HCEC 1CT (cell line): ENCODE measurements at regions not wholly inside any gene's neighbourhood (a gene's known extent, or its start where the extent isn't known, plus 50 kb on each side); places are given as distances from the start of the nearest gene placed in this dataset.
A peak's percentile ranks its signal among the peaks of the same experiment; 100 is the strongest.
"Not testable (repeated sequence)": the region's sequence is repeated elsewhere in the genome, so short reads cannot be mapped to it uniquely, and the experiment has no call there.

ENCODE experiments used
- DNase-seq: peaks from one replicate; pipeline ENCODE4 v3.0.0-alpha.2; 2017

DNA sequence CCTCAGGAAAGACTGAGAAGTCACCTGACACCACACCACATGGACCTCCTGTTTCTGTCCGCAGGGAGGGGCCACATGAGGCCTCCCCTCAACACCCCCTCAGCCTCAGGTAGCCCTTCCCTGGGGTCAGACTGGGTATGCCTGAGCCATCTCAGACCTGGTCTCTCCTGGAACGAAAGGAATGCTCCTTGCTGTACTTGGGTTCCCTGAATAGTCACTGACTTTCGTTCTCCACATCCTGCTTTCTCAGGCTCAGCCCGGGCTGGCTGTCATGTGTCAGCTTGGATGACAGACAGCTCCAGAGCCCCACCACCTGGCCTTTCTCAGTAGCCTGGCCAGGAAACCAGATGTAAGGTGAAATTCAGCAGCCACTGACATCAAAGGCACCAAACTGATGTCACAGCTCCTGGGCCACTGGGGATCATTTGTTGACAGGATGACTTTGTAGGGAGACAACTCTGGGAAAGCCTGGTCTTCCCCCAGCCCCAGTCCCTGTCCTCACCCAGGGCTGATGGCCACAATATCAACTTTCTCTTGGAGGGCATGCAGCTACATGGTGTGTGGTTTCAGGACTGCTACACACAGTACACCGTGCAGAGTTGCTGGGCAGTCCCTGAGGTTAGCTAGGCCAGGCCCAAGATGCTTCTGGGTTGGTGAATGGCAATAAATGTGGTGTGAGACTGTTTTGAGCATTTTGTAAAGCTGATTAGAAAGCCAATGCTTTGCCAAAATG is 141.4 kb upstream of the MRPS22 start:
- DNase-seq: peak; percentile 17

DNA sequence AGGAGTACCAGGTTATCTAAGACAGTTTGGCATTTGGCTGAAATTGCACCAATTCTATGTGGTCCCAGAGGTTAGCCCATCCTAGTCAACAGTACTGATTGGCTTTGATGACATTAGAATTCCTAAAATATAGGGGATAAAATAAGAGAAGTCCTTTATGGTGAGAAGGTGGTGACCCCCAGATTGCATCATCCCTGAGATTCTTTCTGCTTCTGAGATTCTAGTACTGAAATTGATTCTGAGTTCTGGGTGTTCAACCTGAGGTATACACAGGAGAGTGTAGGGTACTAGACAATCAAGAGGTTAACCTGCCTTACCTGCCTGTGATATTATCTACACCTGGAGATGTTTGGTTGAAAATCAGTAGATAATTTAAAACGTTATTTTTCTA is 140.9 kb upstream of the MRPS22 start:
- DNase-seq: no peak

DNA sequence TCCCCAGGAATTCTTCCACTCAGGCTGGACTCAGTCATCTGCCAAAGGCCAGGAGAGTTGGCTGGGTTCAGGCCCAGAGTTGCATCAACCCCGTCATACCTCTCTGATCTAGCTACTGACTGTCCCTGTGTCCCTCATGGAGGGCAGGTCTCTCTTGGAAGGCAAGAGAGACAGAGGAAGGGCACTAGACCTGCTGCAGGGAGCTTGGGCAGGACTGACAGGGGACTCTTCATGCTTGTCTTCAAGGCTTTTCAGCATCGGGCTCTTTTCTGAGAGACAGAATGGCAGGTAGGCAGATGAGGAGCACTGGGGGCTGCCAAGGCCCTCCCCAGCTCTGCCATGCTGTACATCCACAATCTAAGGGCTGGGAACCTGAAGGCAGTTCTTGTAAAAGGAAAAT is 140.1 kb upstream of the MRPS22 start:
- no peak for DNase-seq

DNA sequence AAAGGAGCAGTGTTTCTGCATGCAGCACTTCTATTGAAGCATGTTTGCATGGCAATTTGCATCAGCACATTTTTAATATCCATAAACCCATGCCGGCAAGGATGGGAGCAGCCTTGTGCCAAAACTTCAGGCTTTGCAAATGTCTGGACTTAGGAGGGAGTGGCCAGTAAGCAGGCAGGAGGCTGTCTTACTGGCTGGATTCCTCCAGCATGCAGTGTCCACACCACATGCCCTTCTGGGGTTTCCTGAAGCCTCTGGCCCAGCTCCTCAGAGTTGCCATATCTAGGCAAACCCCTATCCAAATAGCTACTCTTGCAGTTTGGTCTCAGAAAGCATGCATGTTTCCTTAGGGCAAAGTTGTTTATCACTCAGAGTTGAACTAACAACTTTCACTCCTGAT is 139.1 kb upstream of the MRPS22 start:
- peak; percentile 32 for DNase-seq

DNA sequence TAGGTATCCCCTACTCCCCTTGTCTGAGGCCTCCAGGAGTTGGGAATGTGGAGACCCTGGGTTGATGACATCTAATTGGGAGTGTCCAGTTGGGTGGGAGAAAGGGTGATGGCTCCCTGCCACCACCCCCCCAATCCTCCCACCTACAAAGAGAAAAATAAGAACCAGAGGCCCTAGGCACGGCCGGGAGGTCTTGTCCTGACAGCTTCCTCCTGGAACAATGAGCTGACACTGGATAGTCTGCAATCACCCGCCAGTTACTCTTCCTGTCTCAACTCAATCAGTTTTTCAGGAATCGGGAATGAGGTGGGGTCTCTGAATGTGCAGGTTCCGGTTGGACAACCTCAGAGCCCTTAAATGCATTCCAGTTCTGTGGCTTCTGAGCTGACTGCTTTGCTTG is 129.9 kb upstream of the MRPS22 start:
- no peak for DNase-seq

DNA sequence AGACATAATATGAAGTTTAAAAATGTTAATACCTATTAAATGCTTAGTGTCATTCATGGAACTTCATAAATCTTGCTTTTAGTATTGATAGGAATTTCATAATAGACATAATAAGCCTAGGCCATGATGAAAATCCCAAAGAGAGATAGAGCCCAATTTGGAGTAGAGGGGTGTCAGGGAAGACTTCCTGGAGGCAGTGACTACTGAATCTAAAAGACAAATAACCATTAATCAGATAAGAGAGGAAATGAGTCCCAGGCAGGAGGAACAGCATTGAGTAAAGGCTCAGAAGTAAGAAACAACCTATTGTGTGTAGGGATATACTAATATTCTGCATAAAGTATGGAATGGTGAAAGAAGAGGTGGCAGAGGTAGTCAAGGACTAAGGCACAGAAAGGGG is 126.9 kb upstream of the MRPS22 start:
- DNase-seq: no peak

DNA sequence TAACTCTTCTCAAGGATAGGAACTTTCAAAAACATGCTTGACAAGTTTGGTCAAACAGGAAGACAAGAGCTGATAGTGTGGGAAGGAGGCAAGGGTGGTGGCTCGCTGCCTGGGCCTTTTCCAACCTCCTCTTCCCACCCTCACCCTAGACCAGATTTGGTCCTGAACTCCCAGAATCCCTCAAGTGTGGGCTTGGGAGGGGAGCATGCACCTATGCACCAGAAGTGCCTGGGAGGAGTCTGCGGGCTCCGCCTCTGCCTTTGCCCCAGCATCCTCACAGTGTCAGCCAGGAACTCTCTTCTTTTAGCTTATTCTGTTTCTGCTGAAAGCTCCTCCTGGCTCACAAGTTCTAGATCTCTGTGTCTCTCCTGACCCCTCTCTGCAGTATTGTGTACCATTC is 126.2 kb upstream of the MRPS22 start:
- no peak for DNase-seq

DNA sequence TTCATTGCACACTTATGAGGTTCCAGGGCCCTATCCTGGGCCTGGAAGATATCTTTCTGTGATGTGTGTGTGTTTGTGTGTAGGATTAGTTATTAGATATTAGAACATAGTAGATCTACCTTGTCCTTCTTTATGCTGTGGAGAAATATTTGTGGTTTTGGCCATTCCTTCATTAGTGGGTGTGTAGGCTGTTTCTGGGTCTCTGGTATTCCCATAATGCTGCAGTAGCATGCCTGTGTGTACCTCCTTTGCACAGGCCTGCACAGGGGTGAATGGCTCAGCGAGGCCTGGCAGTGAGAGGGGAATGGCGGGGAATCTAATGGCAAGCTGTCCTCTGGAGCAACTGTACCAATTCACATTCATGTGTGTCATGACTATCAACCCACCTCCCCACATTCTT is 125.8 kb upstream of the MRPS22 start:
- DNase-seq: no peak

DNA sequence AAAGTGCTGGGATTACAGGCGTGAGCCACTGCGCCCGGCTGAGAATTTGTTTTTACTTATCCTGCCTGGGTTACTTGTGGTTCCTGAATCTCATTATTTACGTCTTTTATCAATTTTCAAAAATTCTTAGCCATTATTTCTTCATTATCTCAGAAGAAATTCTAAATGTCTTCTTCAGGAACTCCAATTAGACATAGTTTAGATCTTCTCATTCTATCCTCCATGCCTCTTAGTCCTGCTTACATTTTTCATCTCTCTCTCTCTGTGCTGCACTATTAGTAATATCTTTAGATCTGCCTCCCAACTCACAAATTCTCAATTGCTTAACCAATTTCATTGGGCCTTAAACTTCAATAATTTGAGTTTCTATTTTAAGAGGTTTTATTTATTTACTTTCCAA is 124.4 kb upstream of the MRPS22 start:
- no peak for DNase-seq

DNA sequence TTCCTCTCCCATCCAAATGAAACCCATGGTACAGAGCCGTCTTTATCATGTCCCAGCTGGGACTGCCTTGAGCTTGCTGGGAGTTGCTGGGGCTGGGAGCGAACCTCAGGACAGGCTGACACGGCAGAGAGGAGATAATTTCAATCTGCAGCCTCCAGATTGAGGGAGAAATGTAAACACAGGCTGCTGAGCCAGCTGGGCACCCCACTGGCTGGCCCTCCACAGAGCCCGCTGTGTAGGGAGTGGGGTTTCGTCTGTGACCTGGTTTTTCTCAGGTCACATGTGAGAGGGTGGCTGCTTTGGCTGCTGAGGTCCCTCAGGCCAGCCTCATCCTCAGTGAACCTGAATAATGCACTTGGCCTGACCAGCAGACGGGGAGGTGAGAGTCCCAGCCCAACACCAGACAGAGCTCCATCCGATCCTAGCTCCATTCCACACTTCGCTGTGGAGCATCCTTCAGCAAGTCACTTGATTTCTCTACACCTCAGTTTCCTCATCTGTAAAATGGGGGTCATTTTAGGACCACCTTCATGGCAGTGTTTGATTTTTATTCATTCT is 121.6 kb upstream of the MRPS22 start:
- no peak for DNase-seq

DNA sequence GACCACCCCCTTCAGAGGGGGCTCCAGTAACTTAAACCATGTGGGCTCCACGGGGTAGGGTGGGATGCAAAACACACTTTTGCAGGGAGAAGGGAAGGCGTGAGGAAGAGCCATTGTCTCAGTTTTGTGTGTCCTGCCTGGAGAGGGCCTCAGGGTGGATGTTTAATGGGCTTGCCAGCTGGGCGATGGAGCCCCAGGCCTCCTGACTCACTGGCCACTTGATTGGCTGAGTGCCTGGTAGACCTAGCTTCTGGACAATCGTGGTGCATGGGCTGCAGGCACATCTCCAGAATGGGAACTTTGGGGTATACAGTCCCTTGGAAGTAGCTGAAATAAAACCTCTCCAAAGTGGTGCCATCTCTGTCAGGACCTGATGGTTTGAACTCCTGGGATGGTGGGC is 118.3 kb upstream of the MRPS22 start:
- no peak for DNase-seq

DNA sequence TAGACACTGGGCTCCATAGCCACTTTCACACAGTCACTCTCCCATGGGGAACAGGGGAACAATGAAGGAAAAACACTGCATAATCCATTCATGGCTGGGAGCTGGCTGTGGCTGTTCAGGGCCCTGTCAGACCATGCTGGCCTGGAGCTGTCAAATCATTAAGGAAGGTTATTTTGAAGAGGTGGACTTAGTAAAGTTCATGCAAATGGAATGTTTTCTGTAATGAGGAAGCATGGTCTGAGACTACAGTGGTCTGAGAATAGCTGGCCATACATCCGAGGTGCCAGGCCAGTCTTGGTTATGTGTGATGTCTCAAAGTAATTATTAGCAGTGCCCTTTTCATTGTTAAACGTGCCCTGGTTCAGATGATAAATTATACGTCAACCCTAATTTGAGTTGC is 117.1 kb upstream of the MRPS22 start:
- no peak for DNase-seq

DNA sequence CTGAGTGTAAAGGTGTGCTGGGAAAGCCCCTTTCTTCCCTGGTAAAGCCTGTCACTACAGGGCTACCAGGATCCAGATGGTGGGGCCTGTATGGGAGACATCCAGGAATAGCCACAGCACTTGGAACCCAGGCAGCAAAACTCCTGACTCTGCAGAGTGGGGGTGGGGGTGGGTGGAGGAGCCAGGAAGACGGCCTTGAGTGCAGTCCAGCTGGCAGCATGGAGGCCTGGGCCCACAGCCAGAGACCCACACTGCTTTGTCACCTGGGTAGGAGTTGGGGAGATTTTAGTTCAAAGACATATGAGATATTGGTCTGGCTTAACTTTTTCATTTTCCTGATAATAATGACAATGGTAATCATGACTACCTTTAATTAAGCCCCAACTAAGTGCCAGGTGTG is 116.7 kb upstream of the MRPS22 start:
- DNase-seq: no peak

DNA sequence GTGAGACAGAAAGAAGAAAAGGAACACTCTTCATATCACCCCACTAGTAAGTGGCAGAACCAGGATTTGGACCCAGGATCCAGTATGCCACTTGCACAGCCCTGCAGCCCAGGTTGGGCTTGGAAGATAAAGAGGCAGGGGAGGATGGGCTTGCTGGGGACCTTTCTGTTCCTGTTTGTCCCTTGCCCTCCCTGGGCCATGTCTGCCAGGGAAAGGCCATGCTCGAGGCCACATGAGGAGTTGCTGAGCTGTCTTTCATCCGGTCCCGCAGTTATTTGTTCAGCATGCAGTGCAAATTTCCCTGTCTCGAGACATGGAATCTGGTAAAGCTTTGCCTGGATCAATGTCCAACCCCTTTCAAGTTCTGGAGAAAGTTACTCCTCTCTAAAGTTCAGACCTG is 116.0 kb upstream of the MRPS22 start:
- DNase-seq: no peak

DNA sequence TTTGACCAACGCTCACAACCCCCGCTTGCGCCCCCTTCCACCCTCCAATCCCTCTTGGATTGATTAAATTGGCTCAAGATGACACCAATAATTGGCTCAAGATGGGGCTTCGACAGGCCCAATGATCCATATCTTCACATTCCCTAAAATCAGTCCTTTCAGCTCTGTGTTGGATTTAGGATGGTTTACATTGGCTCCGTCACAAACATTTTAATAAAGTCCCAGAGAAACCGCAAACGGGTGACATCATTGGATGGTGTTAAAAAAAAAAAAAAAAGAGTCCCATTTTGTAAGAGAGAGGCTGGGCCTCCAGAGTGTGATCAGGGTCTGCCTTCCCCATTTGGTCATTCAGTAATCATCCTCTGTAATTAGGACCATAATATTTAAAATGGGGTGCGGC is 113.4 kb upstream of the MRPS22 start:
- DNase-seq: no peak

DNA sequence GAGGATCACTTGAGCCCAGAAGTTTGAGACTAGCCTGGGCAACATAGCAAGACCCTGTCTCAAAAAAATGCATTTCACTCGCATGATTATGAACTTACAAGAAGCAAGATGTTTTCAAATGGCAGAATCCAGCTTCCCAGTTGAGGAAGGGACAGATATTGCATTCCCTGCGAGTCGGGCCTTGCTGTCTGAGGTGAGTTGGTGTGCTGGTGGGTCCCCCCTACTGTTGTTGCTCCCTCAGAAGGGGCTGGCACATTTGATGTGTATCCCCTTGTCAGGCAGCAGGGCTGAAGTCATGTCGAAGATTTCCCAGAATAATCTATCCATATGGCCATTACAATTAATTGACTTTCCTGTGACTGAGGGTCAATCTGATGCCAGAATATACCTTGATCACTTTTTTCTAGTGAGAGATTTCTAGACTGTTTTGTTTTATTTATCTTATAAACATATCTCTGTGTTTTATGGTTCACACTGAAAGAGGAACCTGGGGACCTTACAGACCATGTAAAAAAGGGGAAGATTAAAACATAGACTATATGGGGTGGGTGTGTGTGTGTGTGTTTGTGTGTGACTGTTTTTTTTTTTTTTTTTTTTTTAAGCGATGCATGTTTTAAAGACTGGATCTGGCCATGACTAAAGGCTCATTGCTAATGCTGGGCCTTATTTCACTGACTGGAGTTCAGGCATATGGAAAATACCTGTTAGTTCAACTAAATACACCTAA is 112.1 kb upstream of the MRPS22 start:
- DNase-seq: no peak

DNA sequence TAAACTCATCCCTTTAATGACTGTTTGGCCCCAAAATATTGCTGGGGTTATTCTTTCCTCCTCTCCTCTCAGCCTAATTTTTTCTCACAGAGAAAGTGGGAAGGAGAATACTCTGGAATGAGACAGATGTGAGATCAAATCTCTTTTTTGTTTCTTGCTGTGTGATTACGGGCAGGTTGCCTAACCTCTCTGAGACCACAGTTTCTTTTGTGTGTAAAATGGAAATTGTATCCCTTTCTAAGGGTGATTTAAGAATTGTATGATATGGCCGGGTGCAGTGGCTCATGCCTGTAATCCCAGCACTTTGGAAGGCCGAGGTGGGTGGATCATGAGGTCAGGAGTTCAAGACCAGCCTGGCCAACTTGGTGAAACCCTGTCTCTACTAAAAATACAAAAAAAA is 111.5 kb upstream of the MRPS22 start:
- not testable (repeated sequence) for DNase-seq

DNA sequence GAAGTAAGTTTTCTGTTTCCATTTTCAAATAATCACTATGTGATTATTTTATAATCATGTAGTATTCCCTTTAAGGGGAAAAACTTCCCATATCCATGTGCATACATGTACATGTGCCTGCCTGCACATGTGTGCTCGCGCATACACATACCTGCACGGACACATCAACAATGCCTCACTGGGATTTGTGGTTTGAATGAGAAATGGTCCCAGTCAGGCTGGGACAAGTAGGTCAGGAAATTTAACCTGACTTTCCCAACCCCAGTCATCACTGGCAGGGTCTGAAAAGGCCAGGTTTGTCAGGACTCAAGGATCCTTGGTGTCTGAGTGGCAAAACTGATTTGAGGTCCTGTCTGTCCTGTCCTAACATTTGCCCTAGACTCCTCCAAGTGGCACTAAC is 109.3 kb upstream of the MRPS22 start:
- DNase-seq: no peak

DNA sequence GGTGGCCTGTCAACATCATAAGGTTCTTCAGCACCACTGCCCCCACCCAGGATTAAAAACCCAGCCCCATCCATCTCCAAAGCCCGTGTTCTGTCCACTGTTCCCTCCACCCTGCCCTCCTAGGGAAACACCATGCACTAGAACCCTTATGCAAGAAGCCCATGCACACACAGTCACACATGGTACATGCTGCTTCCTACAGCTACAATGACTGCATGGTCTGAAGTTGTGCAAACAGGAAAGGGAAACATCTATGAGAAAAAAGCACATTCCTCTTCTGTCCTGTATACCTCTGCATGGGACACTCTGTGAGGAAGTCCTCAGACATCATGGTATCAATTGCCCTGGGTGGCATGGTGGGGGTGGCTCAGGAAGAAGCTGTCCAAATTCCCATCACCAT is 108.6 kb upstream of the MRPS22 start:
- no peak for DNase-seq

DNA sequence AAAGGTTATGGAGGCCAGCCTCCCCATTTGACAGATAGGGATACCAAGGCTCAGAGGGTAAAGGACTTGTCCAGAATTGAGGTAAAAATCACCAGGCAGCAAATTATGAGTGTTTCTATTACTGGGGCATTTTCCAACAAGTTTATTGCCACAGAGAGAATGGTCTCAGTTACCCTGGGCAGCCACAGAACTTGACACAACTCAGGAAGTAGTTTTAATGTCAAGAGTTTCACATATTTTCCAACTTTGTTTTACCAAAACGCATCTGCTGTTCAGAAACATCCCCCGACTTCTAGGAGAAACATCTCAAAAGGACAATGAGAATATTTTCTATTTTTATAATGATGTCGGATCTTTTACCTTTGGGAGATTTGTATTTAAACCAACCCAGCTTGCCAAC is 107.5 kb upstream of the MRPS22 start:
- no peak for DNase-seq

DNA sequence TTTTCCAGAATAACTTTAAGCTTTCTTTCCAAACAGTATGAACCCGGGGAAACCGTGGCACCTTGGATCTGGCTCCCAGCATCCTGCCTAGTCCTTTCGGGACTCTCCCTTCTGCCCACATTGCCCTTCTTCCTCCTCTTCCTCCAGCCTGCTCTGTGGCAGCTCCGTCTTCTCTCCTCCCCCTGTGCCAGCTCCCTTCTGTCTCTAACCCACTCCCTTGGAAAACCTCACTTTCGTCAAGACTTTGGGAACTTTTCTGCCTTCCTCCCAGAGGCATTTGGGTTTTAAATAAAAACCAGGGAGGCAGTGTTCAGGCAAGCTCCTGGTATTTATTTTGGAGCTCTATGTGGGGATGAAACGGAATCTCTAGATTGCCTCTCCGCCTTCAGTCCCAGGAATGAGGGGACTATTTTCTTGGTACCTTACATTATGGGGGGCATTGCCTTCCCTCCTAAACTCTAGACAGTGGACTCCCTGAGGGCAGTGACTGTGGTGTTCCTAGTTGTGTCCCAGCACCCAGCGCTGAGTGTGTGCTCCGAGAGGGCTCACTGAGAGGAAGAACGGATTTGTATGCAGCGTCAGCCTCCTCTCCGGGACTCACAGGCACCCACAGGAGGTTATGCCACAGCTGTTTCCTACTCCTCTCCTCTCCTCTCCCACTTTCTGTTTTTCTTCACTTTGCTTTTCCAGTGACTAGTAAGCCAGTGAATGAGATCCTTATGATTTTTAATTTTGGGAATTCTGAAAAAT is 105.4 kb upstream of the MRPS22 start:
- DNase-seq: no peak

DNA sequence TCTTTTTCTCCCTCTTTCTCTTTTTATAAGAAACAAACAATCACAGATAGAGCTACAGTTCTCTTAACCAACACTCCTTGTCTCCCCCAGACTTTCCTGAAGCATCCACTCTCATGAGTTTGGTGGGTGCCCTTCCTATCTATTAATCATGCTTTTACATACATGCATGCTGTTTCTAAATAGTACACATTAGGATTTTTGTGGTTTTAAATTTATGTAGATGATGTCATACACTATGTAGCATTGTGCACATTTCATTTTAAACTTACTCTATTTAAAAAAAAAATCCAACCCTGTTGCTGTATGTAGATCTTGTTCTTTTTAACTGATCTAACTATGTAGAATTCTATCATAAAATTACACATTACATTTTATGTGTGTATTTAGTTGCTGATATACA is 104.3 kb upstream of the MRPS22 start:
- DNase-seq: no peak

DNA sequence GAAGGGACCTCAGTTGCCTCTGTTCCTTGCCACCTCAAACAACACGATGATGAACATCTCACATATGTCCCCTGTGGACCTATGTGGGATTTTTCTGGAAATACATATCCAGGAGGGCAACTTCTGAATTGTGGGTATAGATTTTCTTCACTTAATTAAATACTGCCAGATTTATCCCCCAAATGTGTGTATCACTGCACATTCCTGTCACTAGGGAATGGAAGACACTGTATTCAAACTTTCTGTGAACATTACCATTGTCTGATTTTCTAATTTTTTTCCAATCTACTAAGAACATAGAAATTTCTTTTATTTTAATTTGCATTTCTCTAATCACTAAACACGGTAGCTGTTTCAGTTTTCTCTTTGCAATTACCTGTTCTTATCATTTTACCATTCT is 102.0 kb upstream of the MRPS22 start:
- DNase-seq: peak; percentile 5

DNA sequence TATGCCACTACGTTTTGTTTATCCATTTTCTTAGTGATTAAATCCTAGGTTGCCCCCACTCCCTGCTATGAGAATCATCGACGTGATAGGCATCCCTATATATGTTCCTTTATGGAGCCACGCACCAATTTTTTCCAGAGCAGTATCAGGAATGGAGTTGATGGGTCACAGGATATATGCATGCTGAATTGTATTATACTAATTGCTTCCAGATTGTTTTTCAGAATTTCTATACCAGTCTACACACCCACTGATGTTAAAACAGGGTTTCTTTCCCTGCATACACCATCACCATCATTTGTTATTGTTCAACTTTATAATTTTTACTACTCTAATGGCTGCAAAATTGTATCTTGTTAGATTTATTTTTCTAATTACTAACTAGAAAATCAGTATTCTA is 100.1 kb upstream of the MRPS22 start:
- DNase-seq: no peak
